Vagina (tissue), 2 donors: ENCODE measurements at regions not wholly inside any gene's neighbourhood (a gene's known extent, or its start where the extent isn't known, plus 50 kb on each side); places are given as distances from the start of the nearest gene placed in this dataset.

Experiments used
- POLR2A ChIP-seq, 2 donors: fragments of 450-650 bp; IDR thresholded peaks; one replicate each; pipeline ENCODE4 v1.6.1; 2017; ENCODE audit warnings: antibody characterized with exemption in 2 of 2, mild to moderate bottlenecking in 2 of 2, moderate library complexity in 2 of 2
- POLR2AphosphoS5 ChIP-seq, 2 donors: sonication (generic); formaldehyde crosslinking; IDR thresholded peaks; one replicate each; pipeline ENCODE4 v1.9.0; 2017; ENCODE audit warnings: antibody characterized with exemption in 2 of 2, mild to moderate bottlenecking in 2 of 2, low read depth in 1 of 2; ENCODE audit not compliant: insufficient read depth in 1 of 2

DNA sequence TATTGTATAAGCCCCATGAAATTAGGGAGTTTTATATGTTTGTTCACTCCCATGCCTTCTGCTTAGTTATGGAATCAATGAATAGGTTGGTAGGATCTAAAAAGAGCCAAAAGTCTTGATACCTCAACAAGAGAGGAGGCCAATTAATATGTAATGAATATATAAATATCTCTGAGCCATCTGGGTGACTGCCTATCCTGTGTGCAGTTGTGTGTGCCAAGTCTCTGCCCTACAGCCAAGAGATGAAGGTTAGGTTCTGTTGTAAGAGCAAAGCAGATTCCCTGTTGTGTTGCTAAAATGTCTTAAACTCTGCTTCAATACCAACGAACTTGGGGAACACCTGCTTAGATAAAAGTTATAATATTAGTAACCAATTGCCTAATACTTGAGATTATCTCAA, 61.8 kb upstream of the GORAB start:
- TF ChIP-seq POLR2A (IDR thresholded peaks at IDR 0.05) = no peak
- TF ChIP-seq POLR2AphosphoS5 (IDR thresholded peaks at IDR 0.05; ENCODE audit: insufficient read depth in 1 of 2, low read depth in 1 of 2) = no peak
